Stomach (tissue), 4 donors: ENCODE measurements at regions not wholly inside any gene's neighbourhood (a gene's known extent, or its start where the extent isn't known, plus 50 kb on each side); places are given as distances from the start of the nearest gene placed in this dataset.

ENCODE experiments used
- EP300 ChIP-seq: sonication (generic); formaldehyde crosslinking; IDR thresholded peaks from one replicate; pipeline ENCODE4 v1.6.1; 2017; ENCODE audit warnings: antibody characterized with exemption
- POLR2A ChIP-seq, 4 donors: fragments of 450-650 bp; IDR thresholded peaks; one replicate each; pipeline ENCODE4 v1.6.1; 2016; ENCODE audit warnings: antibody characterized with exemption in 4 of 4, control low read depth in 2 of 4, mild to moderate bottlenecking in 1 of 4, moderate library complexity in 1 of 4
- POLR2AphosphoS5 ChIP-seq, 3 donors: sonication (generic); formaldehyde crosslinking; IDR thresholded peaks; one replicate each; pipeline ENCODE4 v1.6.1; 2016; ENCODE audit warnings: antibody characterized with exemption in 3 of 3
- TF ChIP-seq, protein P1 (sequence below), 7 experiments: fragments of 450-650 bp in 4 of 7; fragments of 200-600 bp in 3 of 7; sonication (generic) in 3 of 7; IDR thresholded peaks; one replicate each; pipeline ENCODE4 v1.5.1; 2016 to 2019; ENCODE audit warnings: antibody characterized with exemption in 7 of 7, control low read depth in 2 of 7, mild to moderate bottlenecking in 1 of 7

DNA sequence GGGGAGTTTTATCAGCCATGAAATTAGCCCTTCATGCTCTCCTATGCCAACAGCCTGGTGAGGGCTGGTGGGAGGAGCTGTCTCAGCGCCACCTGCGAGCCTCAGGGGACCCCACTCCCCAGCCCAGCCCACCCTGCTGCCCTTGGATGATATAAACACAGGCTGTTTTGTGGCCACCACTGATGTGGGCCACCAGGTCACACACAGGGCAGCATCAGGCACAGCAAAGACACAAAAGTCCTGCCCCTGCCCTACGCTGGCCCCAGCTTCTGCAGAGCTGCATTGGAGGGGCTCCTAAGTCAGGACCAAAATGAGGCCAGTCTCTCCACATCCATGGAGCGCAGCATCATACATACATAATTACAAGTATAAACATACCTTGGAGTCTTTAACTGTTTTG lies 110.6 kb upstream of the TEX51 start:
- TF ChIP-seq POLR2A (IDR thresholded peaks at IDR 0.05) (no peak), EP300 (no peak), POLR2AphosphoS5 (IDR thresholded peaks at IDR 0.05) (no peak)
- TF ChIP-seq, protein P1, sequence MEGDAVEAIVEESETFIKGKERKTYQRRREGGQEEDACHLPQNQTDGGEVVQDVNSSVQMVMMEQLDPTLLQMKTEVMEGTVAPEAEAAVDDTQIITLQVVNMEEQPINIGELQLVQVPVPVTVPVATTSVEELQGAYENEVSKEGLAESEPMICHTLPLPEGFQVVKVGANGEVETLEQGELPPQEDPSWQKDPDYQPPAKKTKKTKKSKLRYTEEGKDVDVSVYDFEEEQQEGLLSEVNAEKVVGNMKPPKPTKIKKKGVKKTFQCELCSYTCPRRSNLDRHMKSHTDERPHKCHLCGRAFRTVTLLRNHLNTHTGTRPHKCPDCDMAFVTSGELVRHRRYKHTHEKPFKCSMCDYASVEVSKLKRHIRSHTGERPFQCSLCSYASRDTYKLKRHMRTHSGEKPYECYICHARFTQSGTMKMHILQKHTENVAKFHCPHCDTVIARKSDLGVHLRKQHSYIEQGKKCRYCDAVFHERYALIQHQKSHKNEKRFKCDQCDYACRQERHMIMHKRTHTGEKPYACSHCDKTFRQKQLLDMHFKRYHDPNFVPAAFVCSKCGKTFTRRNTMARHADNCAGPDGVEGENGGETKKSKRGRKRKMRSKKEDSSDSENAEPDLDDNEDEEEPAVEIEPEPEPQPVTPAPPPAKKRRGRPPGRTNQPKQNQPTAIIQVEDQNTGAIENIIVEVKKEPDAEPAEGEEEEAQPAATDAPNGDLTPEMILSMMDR (IDR thresholded peaks at IDR 0.05), result no peak
